Glutamatergic neuron (in vitro differentiated cells): ENCODE measurements at regions not wholly inside any gene's neighbourhood (a gene's known extent, or its start where the extent isn't known, plus 50 kb on each side); places are given as distances from the start of the nearest gene placed in this dataset.

Experiments used
- DNase-seq: peaks from one replicate; pipeline ENCODE4 v3.0.0; 2022
- H3K27ac Mint-ChIP-seq: one replicate; pipeline ENCODE4 v1.8.0; 2020; ENCODE audit warnings: mild to moderate bottlenecking, mixed read lengths, inconsistent platforms; ENCODE audit not compliant: unreplicated experiment
- H3K27me3 Mint-ChIP-seq: one replicate; pipeline ENCODE4 v1.8.0; 2020; ENCODE audit warnings: mild to moderate bottlenecking, moderate library complexity, mixed read lengths, inconsistent platforms; ENCODE audit not compliant: unreplicated experiment
- H3K36me3 Mint-ChIP-seq: one replicate; pipeline ENCODE4 v1.8.0; 2020; ENCODE audit warnings: mild to moderate bottlenecking, mixed read lengths, inconsistent platforms; ENCODE audit not compliant: unreplicated experiment
- H3K4me1 Mint-ChIP-seq: one replicate; pipeline ENCODE4 v1.8.0; 2020; ENCODE audit warnings: mild to moderate bottlenecking, low read depth, mixed read lengths, inconsistent platforms; ENCODE audit not compliant: unreplicated experiment
- H3K4me3 Mint-ChIP-seq: one replicate; pipeline ENCODE4 v1.8.0; 2020; ENCODE audit warnings: mild to moderate bottlenecking, mixed read lengths, inconsistent platforms; ENCODE audit not compliant: unreplicated experiment
- H3K9me3 Mint-ChIP-seq: one replicate; pipeline ENCODE4 v1.8.0; 2020; ENCODE audit warnings: mild to moderate bottlenecking, moderate library complexity, mixed read lengths, inconsistent platforms; ENCODE audit not compliant: unreplicated experiment
- TF ChIP-seq, protein P1 (sequence below): fragments of 200-600 bp; sonication (generic); IDR thresholded peaks from one replicate; pipeline ENCODE4 v1.5.0; 2021; ENCODE audit not compliant: partially characterized antibody, unreplicated experiment

DNA sequence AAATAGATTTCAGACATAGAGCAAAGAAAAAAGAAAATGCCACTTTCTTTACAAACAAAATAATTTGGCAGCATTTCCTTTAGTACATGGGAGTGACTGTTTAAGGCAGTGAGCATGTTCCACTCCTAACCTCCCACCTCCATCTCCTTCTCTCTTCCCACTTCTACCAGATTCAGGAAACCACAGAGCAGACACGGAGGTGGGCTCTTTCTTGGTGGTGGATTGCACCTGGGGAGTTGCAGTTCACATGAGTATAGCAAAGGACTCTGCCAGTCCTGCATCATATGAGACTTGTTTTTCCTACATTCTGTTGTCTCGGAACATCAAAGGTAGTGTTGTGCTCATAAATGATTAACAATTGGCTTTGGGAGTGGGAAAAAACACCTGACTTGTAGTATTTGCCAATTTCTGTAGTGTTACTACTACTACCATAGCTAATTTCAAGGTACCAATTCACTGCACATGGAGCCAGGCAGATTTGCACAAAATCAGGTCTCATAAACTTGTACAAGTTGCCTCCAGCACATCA lies 137.2 kb downstream of the SPP2 start:
- peaks cover 3% of the 10 kb centered on the region for H3K4me1 Mint-ChIP-seq
- TF ChIP-seq, protein P1, sequence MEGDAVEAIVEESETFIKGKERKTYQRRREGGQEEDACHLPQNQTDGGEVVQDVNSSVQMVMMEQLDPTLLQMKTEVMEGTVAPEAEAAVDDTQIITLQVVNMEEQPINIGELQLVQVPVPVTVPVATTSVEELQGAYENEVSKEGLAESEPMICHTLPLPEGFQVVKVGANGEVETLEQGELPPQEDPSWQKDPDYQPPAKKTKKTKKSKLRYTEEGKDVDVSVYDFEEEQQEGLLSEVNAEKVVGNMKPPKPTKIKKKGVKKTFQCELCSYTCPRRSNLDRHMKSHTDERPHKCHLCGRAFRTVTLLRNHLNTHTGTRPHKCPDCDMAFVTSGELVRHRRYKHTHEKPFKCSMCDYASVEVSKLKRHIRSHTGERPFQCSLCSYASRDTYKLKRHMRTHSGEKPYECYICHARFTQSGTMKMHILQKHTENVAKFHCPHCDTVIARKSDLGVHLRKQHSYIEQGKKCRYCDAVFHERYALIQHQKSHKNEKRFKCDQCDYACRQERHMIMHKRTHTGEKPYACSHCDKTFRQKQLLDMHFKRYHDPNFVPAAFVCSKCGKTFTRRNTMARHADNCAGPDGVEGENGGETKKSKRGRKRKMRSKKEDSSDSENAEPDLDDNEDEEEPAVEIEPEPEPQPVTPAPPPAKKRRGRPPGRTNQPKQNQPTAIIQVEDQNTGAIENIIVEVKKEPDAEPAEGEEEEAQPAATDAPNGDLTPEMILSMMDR, result no peak
- no peak for DNase-seq
- no peak overlapping the region for H3K4me3 Mint-ChIP-seq
- peaks cover 2% of the 10 kb centered on the region for H3K27me3 Mint-ChIP-seq
- peaks cover 4% of the 10 kb centered on the region for H3K36me3 Mint-ChIP-seq
- no peak overlapping the region for H3K27ac Mint-ChIP-seq
- H3K9me3 Mint-ChIP-seq, result peaks cover 4% of the 10 kb centered on the region

DNA sequence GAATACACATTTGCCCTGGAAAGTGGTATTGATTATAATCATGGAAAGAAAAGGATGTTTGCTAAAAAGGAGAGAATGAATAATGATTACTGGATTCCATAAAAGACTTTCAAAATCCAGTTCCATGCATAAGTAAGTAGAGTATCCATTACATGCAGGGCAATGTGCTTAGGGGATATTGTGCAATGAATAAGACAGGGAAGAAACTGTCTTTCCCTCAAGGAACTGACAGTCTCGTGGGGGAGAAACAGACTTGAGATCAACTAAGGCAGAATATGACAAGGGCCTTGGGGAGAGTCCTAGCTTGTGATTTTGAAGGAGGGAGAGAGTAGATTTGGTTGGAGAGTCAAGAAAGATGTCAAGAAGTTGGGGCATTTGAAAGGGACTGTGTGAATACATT lies 130.6 kb downstream of the SPP2 start:
- peaks cover 2% of the 10 kb centered on the region for H3K27me3 Mint-ChIP-seq
- H3K36me3 Mint-ChIP-seq, result peaks cover 5% of the 10 kb centered on the region
- no peak overlapping the region for H3K27ac Mint-ChIP-seq
- no peak overlapping the region for H3K4me3 Mint-ChIP-seq
- no peak for DNase-seq
- TF ChIP-seq, protein P1, result no peak
- H3K9me3 Mint-ChIP-seq, result peaks cover 1% of the 10 kb centered on the region
- peaks cover 4% of the 10 kb centered on the region for H3K4me1 Mint-ChIP-seq

DNA sequence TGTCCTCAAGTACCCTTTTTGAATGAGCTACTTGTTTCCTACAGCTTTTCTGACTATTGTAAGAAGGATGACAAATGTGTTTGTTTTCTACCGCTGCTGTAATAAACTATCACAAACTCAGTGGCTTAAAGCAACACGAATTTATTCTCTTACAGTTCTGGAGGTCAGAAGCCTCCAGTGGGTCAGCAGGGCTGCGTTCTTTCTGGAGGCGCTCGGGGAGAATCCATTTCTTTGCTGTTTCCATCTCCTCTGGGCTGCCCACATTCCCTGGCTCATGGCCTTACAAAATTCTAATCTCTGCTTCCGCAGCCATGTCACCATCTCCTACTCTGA lies 128.5 kb downstream of the SPP2 start:
- H3K36me3 Mint-ChIP-seq, result peaks cover 4% of the 10 kb centered on the region
- no peak overlapping the region for H3K27ac Mint-ChIP-seq
- H3K4me1 Mint-ChIP-seq, result peaks cover 4% of the 10 kb centered on the region
- TF ChIP-seq, protein P1, result no peak
- H3K4me3 Mint-ChIP-seq, result no peak overlapping the region
- H3K27me3 Mint-ChIP-seq, result no peaks in the 10 kb centered on the region
- H3K9me3 Mint-ChIP-seq, result peaks cover 4% of the 10 kb centered on the region
- DNase-seq, result no peak

DNA sequence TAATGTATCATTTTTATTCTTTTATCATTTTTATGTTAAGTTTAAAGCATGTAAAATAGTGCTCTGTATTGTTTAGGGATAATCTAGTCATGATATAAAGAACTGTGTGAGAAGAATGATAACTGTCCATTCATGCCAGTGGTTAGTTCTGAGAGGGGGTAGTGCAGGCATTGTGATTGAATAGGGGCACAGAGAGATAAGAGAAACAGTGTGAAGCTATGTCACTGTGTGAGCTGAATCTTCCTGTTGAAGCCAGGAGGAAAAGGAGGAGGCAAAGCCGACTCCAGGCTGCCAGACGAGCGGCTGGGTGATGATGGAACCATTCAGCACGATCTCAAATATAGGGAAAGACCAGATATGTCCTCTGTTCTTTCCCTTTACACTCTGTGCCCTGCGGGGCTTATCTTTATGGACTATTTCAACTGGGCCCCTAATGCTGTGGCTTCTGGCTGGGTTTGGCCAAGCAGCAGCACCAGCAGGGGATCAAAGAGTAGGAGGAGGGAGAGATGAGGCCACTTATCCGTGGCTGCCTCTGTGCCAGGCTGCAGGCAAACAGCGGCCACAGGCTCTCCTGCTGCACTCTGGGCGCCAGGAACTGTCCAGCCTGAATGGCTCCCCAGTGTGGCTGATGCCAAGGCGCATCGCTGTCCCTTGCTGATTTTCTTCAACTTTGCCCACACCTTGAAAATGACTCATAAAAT lies 128.0 kb downstream of the SPP2 start:
- H3K27me3 Mint-ChIP-seq, result no peaks in the 10 kb centered on the region
- TF ChIP-seq, protein P1, result no peak
- H3K36me3 Mint-ChIP-seq, result peaks cover 4% of the 10 kb centered on the region
- H3K27ac Mint-ChIP-seq, result no peak overlapping the region
- DNase-seq, result no peak
- peaks cover 2% of the 10 kb centered on the region for H3K9me3 Mint-ChIP-seq
- peaks cover 4% of the 10 kb centered on the region for H3K4me1 Mint-ChIP-seq
- no peak overlapping the region for H3K4me3 Mint-ChIP-seq

DNA sequence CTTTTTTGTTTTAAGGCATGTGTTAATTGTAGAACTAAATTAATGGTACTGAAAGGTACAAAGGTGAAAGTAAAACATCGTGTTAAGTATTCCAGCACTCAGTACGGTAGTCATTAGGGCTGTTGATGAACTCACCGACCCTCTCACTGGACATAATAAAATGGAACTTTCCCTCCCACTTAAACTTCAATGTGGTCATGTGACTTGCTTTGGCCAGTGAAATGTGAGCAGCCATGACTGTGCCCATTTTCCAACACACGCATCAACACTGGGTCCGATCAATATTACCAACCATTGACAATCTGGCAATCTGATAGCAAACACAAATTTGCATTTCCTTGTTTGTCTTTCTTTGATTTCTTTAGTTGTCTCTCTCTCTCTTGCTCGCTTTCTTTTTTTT lies 125.1 kb downstream of the SPP2 start:
- Mint-ChIP-seq H3K9me3 (peaks cover 2% of the 10 kb centered on the region), H3K4me1 (no peaks in the 10 kb centered on the region), H3K4me3 (no peak overlapping the region), H3K27me3 (no peaks in the 10 kb centered on the region), H3K27ac (no peak overlapping the region), H3K36me3 (peaks cover 4% of the 10 kb centered on the region)
- TF ChIP-seq, protein P1, result no peak
- no peak for DNase-seq
